HG03045 (cell line): ENCODE measurements at regions not wholly inside any gene's neighbourhood (a gene's known extent, or its start where the extent isn't known, plus 50 kb on each side); places are given as distances from the start of the nearest gene placed in this dataset.
"Not testable (repeated sequence)": the region's sequence is repeated elsewhere in the genome, so short reads cannot be mapped to it uniquely, and the experiment has no call there.

ENCODE experiments used
- ATAC-seq: cut with Tn5 transposase; IDR thresholded peaks from one replicate; pipeline ENCODE4 v1.9.1; 2021; ENCODE audit warnings: mild to moderate bottlenecking, moderate library complexity; ENCODE audit not compliant: unreplicated experiment

DNA sequence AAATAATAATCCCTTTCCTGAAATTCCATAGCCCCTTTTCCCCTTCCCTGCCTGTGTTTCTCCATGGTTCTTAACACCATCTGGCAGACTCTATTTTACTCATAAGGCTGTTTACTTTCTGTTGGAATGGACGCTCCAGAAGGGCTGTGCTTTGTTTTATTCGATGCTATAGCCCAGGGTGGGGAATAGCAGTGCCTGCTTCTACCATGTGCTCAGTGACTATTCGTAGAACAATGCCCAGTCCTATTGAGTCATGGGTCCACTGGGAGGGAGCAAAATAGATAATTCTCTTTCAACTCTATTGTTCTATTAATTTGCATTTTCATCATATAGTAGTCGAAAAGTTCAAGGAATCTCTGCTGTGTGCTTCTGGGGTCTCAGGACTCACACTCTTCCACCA lies 565.1 kb downstream of the C6orf118 start:
- ATAC-seq, result no peak

GRCh38 chr6:164741938-164742451 lies 567.4 kb downstream of the C6orf118 start:
- no peak for ATAC-seq

DNA sequence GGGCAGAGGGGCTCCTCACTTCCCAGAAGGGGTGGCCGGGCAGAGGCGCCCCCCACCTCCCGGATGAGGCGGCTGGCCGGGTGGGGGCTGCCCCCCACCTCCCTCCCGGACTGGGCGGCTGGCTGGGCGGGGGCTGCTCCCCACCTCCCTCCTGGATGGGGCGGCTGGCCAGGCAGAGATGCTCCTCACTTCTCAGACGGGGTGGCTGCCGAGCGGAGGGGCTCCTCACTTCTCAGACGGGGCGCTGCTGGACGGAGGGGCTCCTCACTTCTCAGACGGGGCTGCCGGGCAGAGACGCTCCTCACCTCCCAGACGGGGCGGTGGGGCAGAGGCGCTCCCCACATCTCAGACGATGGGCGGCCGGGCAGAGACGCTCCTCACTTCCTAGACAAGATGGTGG lies 573.3 kb downstream of the C6orf118 start:
- ATAC-seq, result not testable (repeated sequence)

DNA sequence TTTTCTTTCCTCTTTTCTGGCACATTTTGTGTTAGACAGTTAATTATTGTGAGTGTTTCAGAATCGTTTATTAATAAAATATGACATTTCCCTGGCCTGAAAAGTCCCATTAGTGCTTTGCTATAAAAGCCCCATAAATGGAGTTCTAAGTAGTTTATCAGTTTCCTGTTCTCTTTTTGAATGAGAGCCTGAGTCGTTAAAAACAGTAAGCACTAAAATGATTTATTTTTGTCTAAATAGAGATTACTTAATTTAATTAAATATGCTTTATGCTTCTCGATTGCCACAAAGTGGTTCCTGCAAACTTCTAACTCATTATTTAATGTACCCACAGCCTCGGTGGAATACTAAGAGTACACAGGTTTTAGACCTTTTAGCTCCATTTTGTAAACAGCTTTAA lies 577.9 kb downstream of the C6orf118 start:
- no peak for ATAC-seq

DNA sequence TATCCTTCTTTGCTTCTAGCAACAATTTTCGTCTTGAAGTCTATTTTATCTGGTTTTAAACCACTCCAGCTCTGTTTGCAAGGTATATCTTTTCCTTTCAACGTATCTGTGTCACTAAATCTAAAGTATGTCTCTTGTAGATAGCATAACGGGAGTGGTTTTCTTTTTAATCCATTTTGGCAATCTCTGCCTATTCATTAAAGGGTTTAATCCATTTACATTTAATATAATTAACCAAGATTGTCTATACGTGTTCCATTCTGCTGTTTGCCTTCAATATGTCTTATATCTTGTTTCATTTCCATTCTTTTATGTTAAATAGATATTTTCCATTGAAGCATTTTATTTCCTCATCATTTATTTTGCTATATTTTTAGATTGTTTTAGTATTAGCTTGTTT lies 587.9 kb downstream of the C6orf118 start:
- no peak for ATAC-seq

GRCh38 chr6:164700497-164700896 lies 608.9 kb downstream of the C6orf118 start:
- no peak for ATAC-seq

DNA sequence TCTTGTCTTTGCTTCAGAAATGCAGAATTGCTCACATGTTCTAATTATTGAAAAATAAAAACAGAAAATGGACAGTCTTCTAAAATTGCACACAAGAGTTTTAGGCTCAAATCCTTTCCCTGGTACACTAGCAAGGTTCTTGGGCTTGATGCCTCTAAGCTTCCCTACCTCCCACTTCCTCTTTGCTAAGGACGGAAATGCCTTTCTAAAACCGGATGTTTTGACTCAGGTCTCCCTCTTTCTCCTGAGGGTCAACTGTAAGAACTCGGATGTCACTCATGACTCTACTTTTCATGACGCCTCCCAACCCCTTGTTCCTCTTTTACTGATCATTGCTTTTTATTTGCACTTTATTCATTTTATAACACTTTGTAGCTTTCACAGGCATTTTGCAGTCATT lies 613.5 kb downstream of the C6orf118 start:
- ATAC-seq, result no peak

DNA sequence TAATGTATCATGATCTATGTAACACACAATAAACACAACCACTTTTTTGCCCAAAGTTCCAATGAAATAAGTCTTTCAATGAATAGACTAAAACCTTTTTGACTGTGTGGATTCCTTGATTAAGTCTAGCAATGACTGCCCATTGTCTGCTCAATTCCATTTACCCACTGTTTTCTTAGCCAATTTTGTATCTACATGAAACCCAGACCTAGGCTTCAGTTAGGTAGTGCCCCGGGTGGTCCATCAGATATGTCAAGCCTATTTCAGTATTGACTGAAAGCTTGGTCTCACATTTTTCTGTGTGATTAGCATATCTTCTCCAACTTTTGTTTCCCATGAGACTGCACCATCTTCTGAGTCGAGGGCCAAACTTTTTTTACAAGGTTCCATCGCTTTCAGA lies 615.0 kb downstream of the C6orf118 start:
- no peak for ATAC-seq

DNA sequence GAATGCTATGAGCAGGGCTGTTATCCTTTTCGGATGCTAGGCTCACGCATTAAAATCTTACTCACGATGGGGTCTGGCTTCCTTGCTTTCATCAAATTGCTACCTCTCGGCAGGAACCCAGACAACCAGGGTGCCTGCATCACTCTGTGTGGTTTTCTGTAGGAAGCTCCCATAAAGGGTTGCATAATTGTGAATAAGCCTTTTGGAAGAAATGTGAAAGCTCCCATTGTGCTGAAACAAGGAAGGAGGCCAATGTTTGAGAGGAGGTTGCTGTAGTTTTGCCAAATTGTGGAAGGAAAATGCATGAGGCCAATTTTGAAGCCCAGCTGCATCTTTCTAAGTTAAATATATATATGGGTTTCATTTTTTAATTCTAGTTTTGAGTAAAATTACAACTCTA lies 615.5 kb downstream of the C6orf118 start:
- no peak for ATAC-seq

- ATAC-seq, result no peak
Measured at GRCh38 chr6:164692772-164693510, 616.5 kb downstream of the C6orf118 start.

DNA sequence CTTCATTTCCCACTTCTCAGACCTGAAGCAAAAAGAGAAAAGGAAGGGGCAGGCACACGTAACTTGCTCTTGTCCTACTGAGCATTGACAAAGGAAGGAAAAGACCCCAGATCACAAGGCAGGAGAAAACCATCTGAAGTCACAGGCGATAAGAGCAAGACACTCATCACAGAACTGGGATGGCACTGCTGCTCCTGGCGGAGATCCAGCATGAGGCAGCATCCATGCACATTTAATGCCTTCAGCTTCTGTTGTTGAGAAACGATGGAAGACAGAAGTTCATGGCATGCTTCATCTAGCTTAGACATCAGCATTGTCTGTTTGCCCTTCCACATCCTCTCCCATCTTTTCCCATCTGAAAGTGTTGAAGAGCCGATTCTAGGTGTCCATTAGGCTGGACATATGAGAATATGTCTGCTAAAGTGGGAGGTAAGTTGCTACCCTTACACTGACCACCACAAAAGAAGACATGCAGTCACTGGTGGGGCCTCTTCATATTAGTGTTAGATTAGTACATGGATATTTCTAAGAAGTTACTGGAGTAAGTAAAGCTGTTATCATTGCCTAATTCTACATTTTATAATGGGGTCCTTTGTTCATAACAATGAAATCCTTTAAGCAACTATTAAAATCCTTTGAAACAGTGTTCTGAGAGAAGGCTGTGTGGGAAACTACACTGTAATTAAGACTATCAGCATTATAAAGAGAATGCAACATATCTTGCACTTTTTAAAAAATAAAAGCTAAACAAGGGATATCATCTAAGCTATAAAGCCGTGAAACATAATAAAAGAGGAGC lies 618.5 kb downstream of the C6orf118 start:
- ATAC-seq, result no peak

GRCh38 chr6:164690241-164690640 lies 619.2 kb downstream of the C6orf118 start:
- no peak for ATAC-seq

DNA sequence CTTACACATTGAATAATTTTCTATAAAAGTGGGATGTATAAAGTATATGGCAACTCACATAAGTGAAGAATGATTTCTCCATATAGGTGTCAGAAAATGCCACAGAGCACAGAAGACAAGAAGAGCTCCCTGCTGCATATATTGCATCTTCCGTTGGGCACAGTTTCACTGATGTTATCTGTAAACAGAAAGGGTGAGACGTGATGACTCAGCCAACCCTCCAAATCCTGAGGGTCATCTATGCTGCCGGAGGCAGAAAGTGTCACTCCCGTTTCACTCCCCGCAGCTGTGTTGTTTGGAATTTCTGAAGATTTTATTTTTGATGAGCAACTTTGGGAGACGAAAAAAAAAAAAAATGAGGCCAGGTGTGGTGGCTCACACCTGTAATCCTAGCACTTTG lies 644.1 kb downstream of the C6orf118 start:
- no peak for ATAC-seq

DNA sequence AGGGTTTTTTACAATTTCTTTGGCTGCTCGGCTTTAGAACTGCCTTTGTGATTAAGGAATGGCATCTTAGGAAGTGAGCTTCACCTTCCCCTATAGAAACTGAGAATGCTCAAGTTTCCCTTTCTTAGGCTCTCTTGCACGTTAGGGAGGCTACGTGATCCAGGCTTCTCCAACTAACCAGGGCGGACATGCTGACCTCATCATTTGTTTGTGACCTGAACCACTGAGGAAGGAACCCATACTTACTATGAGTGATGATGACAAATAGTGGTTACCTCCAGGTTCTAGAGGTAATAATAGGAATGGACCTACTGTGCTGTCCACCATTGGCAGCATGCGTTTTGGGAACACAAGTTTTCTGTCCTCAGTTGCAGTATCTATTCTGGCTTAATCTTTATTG lies 645.8 kb downstream of the C6orf118 start:
- no peak for ATAC-seq

GRCh38 chr6:164661716-164662115 lies 647.7 kb downstream of the C6orf118 start:
- ATAC-seq, result no peak

DNA sequence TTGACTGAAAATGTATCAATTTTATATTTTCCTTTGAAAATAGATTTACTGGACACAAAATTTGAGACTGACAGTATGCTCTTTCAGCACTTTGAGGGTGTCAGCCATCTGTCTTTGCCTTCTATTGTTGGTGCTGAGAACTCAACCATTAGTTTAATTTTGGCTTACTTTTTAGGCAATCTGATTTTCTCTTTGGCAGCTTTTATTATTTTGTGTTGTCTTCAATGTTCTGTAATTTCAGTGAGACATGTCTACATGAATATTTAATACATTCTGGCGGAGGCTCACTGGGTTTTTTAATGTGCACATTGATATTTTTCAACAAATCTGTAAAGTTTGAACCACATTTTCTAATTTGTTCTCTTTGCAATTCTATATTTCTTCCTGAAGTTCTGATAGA lies 648.6 kb downstream of the C6orf118 start:
- ATAC-seq, result no peak

GRCh38 chr6:164640956-164641355 lies 668.4 kb downstream of the C6orf118 start:
- ATAC-seq, result no peak

- ATAC-seq, result no peak
Measured at GRCh38 chr6:164628302-164628931, 681.0 kb downstream of the C6orf118 start.

DNA sequence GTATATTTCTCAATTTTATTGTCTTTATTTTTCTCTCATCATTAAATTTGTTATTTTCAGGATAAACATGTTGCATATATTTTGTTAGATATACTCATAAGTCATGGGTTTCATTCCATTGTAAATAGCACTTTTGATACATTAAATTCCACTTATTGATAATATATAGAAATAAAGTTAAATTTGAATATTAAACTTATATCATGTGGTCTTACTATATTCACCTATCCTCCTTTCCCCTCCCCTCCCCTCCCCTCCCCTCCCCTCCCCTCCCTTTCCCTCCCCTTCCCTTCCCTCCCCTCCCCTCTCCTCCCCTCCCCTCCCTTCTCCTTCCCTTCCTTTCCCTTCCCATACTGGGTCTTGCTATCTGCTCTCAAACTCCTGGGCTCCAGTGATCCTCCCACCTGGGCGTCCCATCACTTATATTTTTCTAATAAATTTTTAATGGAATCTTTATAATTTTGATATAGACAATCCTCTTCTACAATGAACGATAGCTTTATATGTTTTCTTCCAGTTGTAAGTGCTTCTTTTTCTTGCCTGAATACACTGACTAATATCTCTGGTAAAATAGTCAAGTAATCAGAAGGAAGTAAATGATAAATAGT lies 692.4 kb downstream of the C6orf118 start:
- no peak for ATAC-seq

GRCh38 chr6:164612751-164613150 lies 696.7 kb downstream of the C6orf118 start:
- ATAC-seq, result no peak

DNA sequence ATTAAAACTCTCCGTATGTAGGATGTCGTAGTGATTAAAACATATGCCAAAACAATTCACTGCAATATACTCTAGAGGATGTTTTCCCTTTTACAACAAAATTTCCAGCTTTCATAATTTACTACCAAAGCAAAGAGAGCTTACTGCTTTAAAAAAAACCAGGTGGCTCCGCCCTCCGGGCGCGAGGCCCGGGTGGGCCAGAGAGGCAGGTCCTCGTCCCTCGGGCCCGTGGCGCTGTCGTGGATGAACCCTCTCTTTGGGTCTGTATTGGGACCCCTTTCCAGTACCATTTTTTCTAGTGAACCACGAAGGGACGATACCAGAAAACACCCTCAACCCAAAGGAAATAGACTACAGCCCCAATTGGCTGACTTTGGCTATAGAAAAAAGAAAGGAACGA lies 698.5 kb downstream of the C6orf118 start:
- ATAC-seq, result not testable (repeated sequence)
